CD1c-positive myeloid dendritic cell (primary cell): ENCODE measurements at regions not wholly inside any gene's neighbourhood (a gene's known extent, or its start where the extent isn't known, plus 50 kb on each side); places are given as distances from the start of the nearest gene placed in this dataset.
A peak's percentile ranks its signal among the peaks of the same experiment; 100 is the strongest.
"Not testable (repeated sequence)": the region's sequence is repeated elsewhere in the genome, so short reads cannot be mapped to it uniquely, and the experiment has no call there.

ENCODE experiments used
- DNase-seq: peaks from one replicate; pipeline ENCODE4 v3.0.0-alpha.2; 2016; ENCODE audit errors: extremely low spot score

DNA sequence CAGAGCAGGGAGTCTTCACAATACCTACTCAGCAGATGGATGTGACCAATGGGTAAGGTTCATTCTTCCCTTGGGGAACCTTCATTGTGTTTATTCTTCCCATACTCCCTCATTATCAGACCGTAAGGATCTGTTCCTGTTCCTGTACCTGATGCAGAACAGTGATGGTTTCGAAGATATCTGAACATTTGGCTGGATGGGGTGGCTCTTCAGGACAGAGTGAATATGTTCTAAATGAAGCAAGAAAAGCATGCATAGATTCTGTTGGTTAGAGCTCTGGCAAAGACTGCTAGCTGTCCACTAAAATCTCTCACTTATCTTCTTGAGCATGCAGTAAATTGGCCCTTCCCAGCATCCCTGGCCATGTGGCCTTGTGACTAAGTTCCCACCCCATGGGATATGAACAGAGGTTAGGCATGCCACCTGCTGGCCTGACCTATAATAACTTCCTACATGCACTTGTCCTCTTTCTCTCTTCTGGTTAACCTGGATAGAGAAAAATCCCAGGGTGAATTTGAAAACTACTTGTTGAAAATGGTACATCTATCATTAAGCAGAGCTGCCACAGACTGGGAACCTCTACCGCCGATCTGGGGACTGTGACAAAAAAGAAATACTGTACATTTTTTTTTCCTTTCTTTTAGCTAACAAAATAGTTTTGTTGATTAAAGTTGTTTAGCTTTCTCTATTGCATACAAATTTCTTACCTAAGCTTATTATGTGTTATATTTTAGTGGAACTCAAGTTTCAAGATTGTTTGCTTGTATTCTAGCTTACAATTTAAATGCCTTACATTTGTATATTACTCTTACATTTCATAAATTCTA lies 60.0 kb upstream of the BANK1 start:
- DNase-seq, result peak; percentile 64

- no peak for DNase-seq
Observed at GRCh38 chr4:101727238-101727637, 63.3 kb upstream of the BANK1 start.

GRCh38 chr4:101724093-101724492 lies 66.4 kb upstream of the BANK1 start:
- DNase-seq, result no peak

GRCh38 chr4:101718810-101719209 lies 71.7 kb upstream of the BANK1 start:
- no peak for DNase-seq

DNA sequence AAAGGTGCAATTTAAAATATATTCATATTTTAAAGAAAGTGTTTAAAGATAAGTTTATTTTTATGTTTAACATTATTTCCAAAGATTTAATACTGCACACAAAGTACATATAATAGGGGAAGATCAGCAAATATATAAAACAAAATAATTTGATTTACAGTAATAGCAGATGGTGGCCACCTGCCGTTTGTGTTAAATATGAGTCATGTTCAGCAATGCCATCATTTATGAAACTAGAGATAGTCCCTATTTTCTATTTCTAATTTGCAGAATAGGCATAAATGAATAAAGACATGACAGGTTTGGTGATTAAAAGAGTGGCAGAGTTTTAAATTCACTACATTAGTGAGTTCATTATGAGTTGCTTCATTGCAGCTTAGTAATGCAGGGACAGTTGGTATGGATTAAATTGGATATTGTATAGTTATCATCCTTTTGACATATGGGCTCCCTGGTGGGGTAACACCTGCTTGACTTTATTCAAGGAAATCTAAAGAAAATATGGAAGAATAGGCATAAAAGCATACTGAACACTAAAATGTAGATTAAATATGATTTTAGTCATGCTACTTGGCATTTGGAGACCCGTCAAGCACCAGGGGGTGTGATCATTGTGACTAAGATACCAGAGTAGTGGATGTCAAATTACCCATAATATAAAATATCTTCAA lies 78.8 kb upstream of the BANK1 start:
- no peak for DNase-seq

DNA sequence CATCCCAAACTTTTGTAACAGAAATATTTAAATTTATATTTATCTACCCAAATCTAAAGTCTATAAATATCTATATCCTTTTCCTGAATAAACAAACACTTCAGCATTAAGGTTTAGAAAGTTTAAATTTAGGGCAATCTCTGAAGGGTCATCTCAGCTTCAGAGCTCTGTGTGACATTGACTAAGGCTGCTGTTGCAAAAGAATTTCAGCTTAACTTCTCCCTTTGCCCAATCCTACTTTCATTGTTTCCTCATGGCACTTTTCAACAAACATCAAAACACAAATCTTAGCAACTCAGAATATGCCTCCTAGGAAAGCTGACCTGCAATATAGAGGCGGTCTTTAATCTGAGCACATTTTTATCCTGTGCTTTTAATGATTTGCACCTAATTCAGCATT lies 79.7 kb upstream of the BANK1 start:
- no peak for DNase-seq

DNA sequence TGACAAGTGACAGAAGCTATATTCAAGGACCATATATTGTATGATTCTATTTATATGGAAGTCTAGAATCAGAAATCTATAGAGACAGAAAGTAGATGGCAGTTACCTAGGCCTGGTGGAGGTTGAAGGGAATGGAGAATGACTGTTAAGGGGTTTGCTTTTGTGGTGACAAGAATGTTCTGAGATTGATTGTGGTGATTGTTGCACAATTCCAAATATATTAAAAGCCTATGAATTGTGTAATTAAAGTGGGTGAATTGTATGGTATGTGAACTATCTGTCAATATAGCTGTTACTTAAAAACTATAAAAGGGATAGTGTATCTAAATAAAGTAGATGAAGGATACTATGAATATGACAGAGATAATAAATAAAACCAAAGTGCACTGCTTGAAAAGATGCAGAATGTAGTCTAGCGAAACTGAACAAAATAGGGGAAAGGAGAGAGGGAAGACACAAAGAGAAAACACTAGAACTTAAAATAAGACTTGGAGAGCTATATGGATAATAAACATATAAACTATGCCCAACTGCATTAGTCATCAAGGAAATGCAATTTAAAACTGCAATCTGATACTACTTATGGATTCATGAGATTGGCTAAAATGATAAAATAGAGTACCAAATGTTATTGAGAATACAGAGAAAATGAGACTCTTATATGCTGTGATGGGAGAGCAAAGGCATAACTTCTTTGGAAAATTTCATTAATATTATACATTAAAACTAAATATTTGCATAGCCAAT lies 82.1 kb upstream of the BANK1 start:
- DNase-seq, result no peak

- DNase-seq, result no peak
Observed at GRCh38 chr4:101707596-101707995, 82.9 kb upstream of the BANK1 start.

- DNase-seq, result no peak
Observed at GRCh38 chr4:101706535-101707057, 83.9 kb upstream of the BANK1 start.

- no peak for DNase-seq
Observed at GRCh38 chr4:101701551-101701950, 89.0 kb upstream of the BANK1 start.

DNA sequence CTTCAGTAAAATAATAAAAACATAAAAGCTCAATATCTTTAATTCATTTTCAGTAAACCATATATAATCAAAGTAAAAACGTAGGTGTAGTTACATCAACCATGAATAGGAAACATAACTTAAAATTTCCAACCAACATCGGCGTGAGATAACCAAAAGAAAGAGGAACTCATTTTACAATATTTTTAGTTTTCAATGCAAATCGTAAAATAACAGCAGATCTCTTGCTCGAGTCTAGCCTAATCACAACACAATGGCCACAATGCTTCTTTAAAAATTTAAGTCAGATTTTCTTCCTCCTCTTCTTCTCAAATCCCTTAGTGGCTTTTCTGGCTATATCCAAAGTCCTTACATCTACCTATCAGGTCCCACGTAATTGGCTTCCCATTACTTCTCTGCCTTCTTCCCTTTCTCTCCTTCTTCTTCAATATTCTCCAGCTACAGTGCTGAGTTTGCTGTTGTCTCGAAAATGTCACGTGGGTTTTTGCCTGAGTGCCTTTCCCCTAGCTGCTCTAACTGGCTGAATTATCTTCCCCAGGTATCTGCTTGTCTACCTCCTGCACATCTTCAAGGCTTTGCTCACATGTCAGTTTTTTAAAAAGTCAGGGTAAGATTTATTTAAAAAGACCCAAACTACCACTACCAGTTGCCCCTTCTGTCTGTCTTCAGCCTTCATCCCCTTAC lies 90.9 kb upstream of the BANK1 start:
- DNase-seq, result no peak

- DNase-seq, result no peak
Observed at GRCh38 chr4:101697266-101697665, 93.3 kb upstream of the BANK1 start.

- DNase-seq, result no peak
Observed at GRCh38 chr4:101696276-101697010, 94.1 kb upstream of the BANK1 start.

- DNase-seq, result no peak
Observed at GRCh38 chr4:101695176-101695575, 95.4 kb upstream of the BANK1 start.

GRCh38 chr4:101694403-101694802 lies 96.1 kb upstream of the BANK1 start:
- DNase-seq, result not testable (repeated sequence)

DNA sequence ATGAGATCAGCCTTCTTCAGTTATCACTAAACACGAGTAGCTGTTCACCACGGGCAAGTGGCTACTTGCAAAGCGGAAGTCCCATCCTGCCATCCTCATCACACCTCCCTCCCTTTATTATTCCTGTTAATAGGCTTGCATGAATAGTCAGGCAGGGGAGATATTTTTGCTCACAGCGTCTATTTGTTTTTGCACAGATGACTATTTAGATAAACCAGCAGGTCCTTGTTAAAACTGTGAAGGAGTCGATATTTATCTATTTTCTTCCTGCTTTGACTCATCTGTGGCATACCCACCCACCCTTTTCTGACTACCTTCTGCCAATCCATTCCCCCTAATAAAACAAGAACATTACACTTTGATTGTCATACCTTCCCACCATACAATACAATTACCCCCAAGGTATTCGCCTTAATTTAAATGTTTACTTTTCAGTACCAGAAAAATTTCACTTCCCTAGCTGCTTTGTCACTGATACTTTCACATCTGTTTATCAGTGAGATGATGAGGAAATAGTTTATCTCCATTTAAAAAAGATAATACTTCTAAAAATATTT lies 96.6 kb upstream of the BANK1 start:
- no peak for DNase-seq

GRCh38 chr4:101689220-101689619 lies 101.3 kb upstream of the BANK1 start:
- no peak for DNase-seq

GRCh38 chr4:101685126-101685525 lies 105.4 kb upstream of the BANK1 start:
- DNase-seq, result no peak

GRCh38 chr4:101682946-101683345 lies 107.6 kb upstream of the BANK1 start:
- no peak for DNase-seq

GRCh38 chr4:101678180-101678579 lies 112.3 kb upstream of the BANK1 start:
- DNase-seq, result no peak

- DNase-seq, result no peak
Observed at GRCh38 chr4:101670897-101671296, 119.6 kb upstream of the BANK1 start.
